NCI-H1694 (cell line): ENCODE measurements at regions not wholly inside any gene's neighbourhood (a gene's known extent, or its start where the extent isn't known, plus 50 kb on each side); places are given as distances from the start of the nearest gene placed in this dataset.

Experiments
- DNase-seq: peaks from one replicate; lab custom pipeline; 2025; lab: John Stamatoyannopoulos, UW

DNA sequence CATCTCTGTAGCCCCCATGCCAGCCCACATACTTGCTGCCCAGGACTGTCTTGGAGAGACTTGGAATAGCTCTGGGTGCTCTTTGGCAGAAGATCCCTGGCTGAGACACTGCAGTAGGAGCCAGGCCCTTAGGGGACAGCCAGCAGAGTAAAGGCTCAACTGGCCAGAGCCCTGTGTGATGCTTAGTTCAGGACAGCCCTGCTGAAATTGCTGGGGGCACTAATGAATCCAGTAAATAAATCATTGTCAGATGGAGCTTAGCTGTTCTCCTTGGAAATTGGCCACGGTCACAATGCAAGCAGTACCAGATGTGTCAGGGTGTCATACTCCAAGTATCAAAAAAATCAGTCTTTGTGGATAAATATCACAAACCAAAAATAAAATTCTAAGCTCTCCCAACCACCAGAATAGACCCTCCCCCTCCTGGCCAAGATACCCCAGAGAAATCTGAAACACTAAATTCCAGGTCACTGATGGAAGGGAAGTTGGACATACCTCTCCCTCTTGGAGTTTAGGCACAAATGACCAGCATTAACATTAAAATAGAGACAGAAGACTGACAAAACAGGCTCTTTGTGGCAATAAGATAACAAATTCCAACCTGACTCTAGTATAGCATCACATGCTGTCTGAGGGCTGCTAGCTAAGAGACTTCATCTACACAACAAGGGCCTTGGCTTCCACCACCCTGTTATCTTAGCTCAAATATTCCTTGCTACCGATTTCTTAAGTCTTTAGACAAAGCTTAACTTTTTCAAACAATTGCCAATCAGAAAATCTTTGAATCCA, 83.2 kb upstream of the DNAH14 start:
- no peak for DNase-seq

DNA sequence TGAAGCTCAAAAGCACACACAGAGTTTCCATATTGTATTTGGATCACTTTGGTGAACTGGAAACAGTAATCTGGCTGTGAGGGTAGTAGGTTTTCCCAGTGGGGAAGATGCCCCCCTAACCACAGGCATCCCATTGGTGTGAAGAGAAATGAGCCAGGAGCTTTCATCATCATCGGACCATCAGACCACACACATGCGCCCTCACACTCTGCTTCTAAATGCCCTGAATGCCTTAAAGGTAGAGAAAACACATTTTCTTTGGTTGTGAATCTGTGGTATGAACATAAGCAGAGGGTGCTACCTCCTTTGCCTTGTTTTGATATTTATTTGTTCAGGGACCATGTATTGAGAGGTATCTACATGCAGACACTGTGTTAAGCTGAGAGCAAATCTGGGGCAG, 79.0 kb upstream of the DNAH14 start:
- no peak for DNase-seq

DNA sequence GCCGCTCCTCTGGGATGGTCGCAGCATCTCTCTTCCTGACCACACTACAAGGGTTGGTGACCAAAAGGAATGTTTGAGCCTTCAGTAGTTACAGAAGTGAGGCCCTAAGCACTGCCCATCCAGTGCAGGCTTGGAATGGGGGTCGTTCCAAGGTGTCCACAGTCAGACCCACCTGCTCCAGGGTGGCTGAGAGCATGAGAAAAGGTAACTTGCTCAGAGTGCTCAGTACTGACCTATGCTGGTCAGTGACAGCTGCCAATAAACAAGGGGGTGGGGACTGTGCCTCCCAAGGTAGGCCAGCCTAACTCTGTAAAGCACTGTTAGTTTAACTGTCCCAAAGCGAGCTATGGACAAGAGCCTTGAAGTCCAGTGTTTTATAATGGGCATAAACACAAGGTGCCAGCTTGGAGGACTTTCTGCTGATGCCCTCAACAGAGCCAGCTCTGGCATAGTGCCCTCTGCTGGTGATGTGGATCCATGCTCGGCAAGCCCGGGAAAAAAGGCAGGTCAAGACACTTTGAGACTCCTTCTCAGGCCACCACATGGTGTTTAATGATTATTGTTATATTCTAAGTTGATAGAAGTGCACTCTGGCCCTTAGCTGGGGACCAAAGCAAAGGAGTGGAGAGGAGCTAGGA, 78.1 kb upstream of the DNAH14 start:
- DNase-seq: peak; percentile 49

- DNase-seq: no peak
Measured at GRCh38 chr1:224851848-224852261, 77.6 kb upstream of the DNAH14 start.

DNA sequence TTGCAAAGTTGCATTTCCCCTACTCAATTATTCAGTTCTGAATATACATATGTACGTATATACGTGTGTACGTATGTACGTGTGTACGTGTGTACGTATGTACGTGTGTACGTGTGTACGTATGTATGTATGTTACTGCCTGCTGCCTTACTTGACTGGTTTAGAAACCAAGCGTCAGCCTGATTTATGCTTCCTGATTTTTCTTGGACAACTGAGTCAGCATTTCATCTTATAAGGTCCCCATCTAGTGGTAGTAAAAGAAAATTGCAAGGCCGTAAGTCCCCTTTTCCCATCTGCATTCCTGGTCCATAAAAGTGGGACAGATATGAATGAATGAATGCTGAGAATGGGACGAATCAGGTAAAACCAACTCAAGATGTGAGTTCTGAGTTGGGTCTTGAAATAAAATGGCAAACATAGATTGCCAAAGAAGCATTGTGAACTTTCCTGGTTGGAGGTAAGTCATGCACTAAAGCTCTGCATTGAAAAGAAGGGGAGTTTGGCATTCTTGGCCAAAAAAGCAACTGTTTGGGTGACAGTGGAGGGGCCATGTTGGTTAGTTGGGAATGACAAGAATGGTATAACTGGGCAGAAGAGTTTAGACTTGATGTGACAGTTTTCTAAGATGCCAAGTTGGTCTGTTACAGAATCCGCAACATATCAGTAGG, 76.4 kb upstream of the DNAH14 start:
- DNase-seq: peak; percentile 73

DNA sequence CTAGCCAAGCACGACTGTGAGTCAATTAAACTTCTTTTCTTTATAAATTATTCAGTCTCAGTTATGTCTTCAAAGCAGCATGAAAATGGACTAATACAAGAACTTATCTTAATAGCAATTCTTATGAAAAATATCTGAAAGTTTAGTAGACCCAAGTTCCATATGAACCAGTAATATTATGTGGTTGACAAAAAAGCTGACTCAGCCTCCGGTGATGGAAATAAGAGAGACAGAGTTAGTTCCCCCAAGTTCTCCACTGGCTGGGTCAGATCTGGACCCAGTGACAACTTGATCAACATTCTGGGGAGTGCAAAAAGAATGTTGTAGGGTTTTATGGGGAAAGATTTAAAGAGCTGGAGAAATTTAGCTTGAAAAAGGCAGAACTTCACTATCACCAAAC, 72.5 kb upstream of the DNAH14 start:
- no peak for DNase-seq

- DNase-seq: no peak
Measured at GRCh38 chr1:224859651-224860050, 69.8 kb upstream of the DNAH14 start.

DNA sequence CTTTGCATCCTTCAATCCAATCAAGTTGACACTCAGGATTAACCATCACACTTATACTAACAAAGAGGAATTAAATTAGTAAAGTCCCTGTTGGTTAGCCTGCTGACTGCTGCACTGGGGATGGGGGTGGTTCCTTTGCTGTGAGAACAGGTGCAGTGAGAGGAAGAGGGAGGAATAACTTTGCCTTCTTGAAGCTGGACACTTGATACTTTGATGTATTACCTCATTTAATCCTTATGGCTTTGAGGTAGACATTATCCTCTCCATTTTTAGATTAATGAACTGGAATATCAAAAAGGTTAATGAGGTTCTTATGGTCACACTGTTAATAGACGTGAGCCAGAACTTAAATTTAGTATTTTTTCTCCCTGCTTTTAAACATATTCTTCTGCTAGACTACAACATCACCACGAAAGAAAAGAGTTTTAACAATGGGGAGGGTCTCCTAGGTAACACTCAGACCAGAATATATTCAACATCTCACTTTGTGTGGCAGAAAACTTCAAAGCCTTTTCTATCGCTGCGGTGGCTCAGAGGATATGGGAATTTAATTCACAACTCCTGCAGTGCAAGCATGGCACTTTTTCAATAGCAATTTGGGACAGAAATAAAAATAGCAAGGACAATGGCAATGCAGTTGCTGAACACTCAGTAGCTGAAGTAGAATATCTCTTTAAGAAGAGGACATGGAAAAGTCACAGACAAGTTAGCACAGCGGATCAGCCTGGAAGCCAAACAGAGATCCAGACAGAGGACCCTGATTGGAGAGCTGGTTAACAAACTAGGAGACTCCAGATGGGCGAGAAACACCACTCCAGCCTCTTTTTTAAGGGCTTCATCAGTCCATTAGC, 68.8 kb upstream of the DNAH14 start:
- DNase-seq: no peak

DNA sequence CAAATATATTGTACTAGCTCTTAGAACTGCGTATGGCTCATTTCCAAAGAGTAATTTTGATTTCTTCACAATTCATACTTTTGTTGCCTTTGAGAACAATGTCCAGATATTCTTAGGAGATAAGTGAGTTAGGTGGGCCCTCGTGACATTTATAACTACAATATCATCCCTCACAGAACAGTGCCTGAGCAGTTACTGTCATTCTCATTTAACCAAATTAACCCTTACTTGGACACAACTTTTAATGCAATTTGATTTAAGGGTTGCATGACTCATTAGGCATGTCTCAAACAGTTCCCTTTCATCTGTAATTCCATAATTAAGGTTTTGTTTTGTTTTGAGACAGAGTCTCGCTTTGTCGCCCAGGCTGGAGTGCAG, 68.1 kb upstream of the DNAH14 start:
- no peak for DNase-seq

GRCh38 chr1:224863486-224863885, 66.0 kb upstream of the DNAH14 start:
- no peak for DNase-seq

GRCh38 chr1:224864006-224864405, 65.5 kb upstream of the DNAH14 start:
- no peak for DNase-seq

GRCh38 chr1:224865510-224865909, 64.0 kb upstream of the DNAH14 start:
- no peak for DNase-seq

DNA sequence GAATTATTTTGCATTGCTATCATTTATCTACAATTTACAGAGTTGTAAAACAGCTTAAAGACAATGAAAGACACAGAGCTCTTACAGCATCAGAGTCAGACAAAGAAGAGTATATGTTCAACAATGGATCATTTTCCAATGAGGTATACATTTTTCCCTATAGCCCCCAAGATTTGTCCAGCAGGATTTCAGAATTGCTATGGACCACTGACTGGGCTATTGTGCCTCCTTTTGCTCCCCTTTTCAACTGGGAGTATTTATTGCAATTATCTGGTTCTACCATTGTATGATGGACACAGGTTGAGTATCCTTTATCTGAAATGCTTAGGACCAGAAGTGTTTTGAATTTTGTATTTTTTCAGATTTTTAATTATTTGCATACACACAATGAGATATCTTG, 62.5 kb upstream of the DNAH14 start:
- DNase-seq: no peak

DNA sequence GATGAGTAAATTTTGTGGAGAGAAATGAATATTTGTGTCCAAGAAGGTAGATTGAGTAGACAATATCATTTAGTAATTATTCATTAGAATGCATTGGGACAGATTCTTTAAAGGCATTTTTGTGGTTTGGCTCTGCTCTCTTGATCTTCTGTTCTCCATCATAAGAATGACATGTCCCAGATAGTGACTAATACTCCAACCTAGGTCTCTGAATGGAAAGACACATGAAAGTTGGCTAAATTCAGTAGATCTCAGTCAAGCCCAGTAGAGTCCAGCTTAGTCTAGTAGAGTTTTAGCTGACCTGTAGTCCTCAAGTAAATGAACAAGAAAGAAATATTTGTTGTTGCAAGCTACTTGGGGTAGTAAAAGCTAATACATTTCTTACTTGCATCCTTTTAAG, 61.8 kb upstream of the DNAH14 start:
- no peak for DNase-seq

DNA sequence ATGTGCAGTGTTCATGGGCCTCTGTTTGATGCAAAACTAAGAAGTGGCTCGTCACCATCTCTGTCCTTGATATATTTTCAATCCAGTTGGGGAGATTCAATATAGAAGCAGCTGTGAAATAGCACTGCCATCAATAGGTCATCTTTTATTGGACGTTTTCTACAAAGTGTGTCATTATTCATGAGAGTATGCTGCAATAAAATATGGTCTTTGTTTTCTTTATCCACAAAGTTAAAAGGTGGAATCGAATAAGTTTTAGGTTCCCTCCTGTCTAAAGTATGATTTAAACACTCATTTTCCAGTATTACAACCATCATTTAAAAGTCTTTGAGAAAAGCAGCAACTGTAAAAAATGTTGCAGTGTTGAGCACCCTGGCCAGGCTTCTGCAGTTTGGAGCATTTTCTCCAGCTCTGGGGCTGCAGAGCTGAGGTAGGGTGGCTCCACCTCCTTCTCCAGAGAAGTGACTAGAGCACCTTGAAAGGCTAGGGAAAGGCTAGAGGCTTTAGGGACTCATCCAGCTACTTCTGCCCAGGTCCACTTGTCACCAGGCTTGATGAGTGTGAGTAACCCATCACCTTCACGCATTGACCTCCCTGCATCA, 56.5 kb upstream of the DNAH14 start:
- no peak for DNase-seq

- no peak for DNase-seq
Measured at GRCh38 chr1:224873434-224874369, 55.8 kb upstream of the DNAH14 start.

- DNase-seq: no peak
Measured at GRCh38 chr1:224874775-224875174, 54.7 kb upstream of the DNAH14 start.

GRCh38 chr1:224879162-224879803, 50.2 kb upstream of the DNAH14 start:
- no peak for DNase-seq
